Left ventricle myocardium inferior (tissue), 1 donor: ENCODE measurements at regions not wholly inside any gene's neighbourhood (a gene's known extent, or its start where the extent isn't known, plus 50 kb on each side); places are given as distances from the start of the nearest gene placed in this dataset.
A peak's percentile ranks its signal among the peaks of the same experiment; 100 is the strongest.

Experiments used
- DNase-seq: peaks from one replicate; pipeline ENCODE4 v3.0.0-alpha.2; 2020
- H3K27ac ChIP-seq: fragments of 200-600 bp; replicated peaks from 2 replicates; pipeline ENCODE4 v1.8.0; 2021
- H3K27me3 ChIP-seq: fragments of 200-600 bp; 2 replicates; pipeline ENCODE4 v1.8.0; 2021; ENCODE audit warnings: low read depth
- H3K36me3 ChIP-seq: fragments of 200-600 bp; 2 replicates; pipeline ENCODE4 v1.8.0; 2021
- H3K4me1 ChIP-seq: fragments of 200-600 bp; 2 replicates; pipeline ENCODE4 v1.8.0; 2021
- H3K4me3 ChIP-seq: fragments of 200-600 bp; 2 replicates; pipeline ENCODE4 v1.8.0; 2021; ENCODE audit warnings: mild to moderate bottlenecking, moderate library complexity
- H3K9me3 ChIP-seq: fragments of 200-600 bp; replicated peaks from 2 replicates; pipeline ENCODE4 v1.8.0; 2021
- CTCF ChIP-seq: fragments of 200-600 bp; IDR thresholded peaks from 2 replicates; pipeline ENCODE4 v1.8.0; 2021; ENCODE audit warnings: antibody characterized with exemption, mild to moderate bottlenecking, borderline replicate concordance
- intact Hi-C: fragments of 100-400 bp; cut with micrococcal nuclease; formaldehyde crosslinking; loops from one replicate; pipeline ENCODE4 v1.11.0; 2022
- donor health status: DM: no; HTN: yes; CAD: no; lungs with severe emphysema.

GRCh38 chrX:10756441-10756840, 136.1 kb upstream of the MID1 start:
- intact Hi-C loops, result no loop called here
- no peak for DNase-seq
- no peak for TF ChIP-seq CTCF
- Histone ChIP-seq H3K36me3 (no peaks in the 10 kb centered on the region), H3K4me3 (no peak overlapping the region), H3K4me1 (peaks cover 14% of the 10 kb centered on the region), H3K27me3 (no peaks in the 10 kb centered on the region), H3K27ac (no peak overlapping the region), H3K9me3 (no peaks in the 10 kb centered on the region)

- H3K4me1 ChIP-seq, result peaks cover 14% of the 10 kb centered on the region
- H3K27ac ChIP-seq, result no peak overlapping the region
- intact Hi-C loops, result no loop called here
- TF ChIP-seq CTCF, result no peak
- no peak overlapping the region for H3K4me3 ChIP-seq
- H3K27me3 ChIP-seq, result no peaks in the 10 kb centered on the region
- no peak for DNase-seq
- H3K36me3 ChIP-seq, result no peaks in the 10 kb centered on the region
- H3K9me3 ChIP-seq, result no peaks in the 10 kb centered on the region
Measured at GRCh38 chrX:10759141-10759799, 138.9 kb upstream of the MID1 start.

- Histone ChIP-seq H3K27me3 (no peaks in the 10 kb centered on the region), H3K9me3 (no peaks in the 10 kb centered on the region), H3K4me1 (peaks cover 3% of the 10 kb centered on the region), H3K27ac (no peak overlapping the region), H3K4me3 (no peak overlapping the region), H3K36me3 (no peaks in the 10 kb centered on the region)
- TF ChIP-seq CTCF, result no peak
- DNase-seq, result no peak
- intact Hi-C loops, result no loop called here
Measured at GRCh38 chrX:10761447-10761846, 141.1 kb upstream of the MID1 start.

GRCh38 chrX:10769195-10769594, 148.8 kb upstream of the MID1 start:
- no peaks in the 10 kb centered on the region for H3K9me3 ChIP-seq
- intact Hi-C loops, result no loop called here
- no peaks in the 10 kb centered on the region for H3K27me3 ChIP-seq
- H3K27ac ChIP-seq, result peak overlapping the region; percentile 30
- no peaks in the 10 kb centered on the region for H3K36me3 ChIP-seq
- DNase-seq, result no peak
- H3K4me1 ChIP-seq, result no peaks in the 10 kb centered on the region
- TF ChIP-seq CTCF, result peak; percentile 53
- H3K4me3 ChIP-seq, result peak overlapping the region; percentile 14

GRCh38 chrX:10769696-10770619, 149.6 kb upstream of the MID1 start:
- intact Hi-C loops, result no loop called here
- DNase-seq, result no peak
- H3K36me3 ChIP-seq, result no peaks in the 10 kb centered on the region
- H3K4me3 ChIP-seq, result peak overlapping the region; percentile 14
- peak overlapping the region; percentile 30 for H3K27ac ChIP-seq
- no peaks in the 10 kb centered on the region for H3K27me3 ChIP-seq
- no peaks in the 10 kb centered on the region for H3K9me3 ChIP-seq
- no peaks in the 10 kb centered on the region for H3K4me1 ChIP-seq
- TF ChIP-seq CTCF, result no peak
